HepG2 (cell line): ENCODE measurements at regions not wholly inside any gene's neighbourhood (a gene's known extent, or its start where the extent isn't known, plus 50 kb on each side); places are given as distances from the start of the nearest gene placed in this dataset.

ENCODE experiments used
- ATAC-seq: fragments of 200-7000 bp; cut with Tn5 transposase; 3 replicates; pipeline ENCODE4 v1.9.1; 2020; ENCODE audit warnings: mild to moderate bottlenecking, moderate library complexity
- BruUV-seq: library from RNA; stranded (reverse); fragments of 400-500 nt; replicated peaks from 2 replicates; lab custom pipeline; 2021; lab: Mats Ljungman, UMichigan
- CTCF ChIA-PET: fragments of 300-600 bp; formaldehyde crosslinking; extraction: SDS; loops from one replicate; lab custom pipeline; 2021; ENCODE audit warnings: low total read pairs, inconsistent platforms, low intra/inter-chr PET ratio; lab: Yijun Ruan, JAX
- POLR2A ChIA-PET: fragments of 350-600 bp; sonication (Branson Sonifier 250); formaldehyde crosslinking; loops from one replicate; lab custom pipeline; 2020; ENCODE audit warnings: antibody characterized with exemption, inconsistent platforms; lab: Yijun Ruan, JAX
- DNase-seq: peaks from one replicate; pipeline ENCODE4 v3.0.0-alpha.2; 2015; ENCODE audit warnings: low spot score
- FAIRE-seq: peaks from 3 replicates; lab custom pipeline; 2011; peaks lifted over from hg19 to GRCh38; lab: Jason Lieb, UNC
- H2AFZ ChIP-seq: one replicate; pipeline ENCODE4 v1.6.1; 2011; ENCODE audit warnings: low read length, inconsistent platforms
- H3K27ac ChIP-seq: fragments of 300-600 bp; 3 replicates; pipeline ENCODE4 v1.8.0; 2011; ENCODE audit warnings: mixed run types, mild to moderate bottlenecking, mixed read lengths, low read length, inconsistent platforms; ENCODE audit not compliant: insufficient read depth; ENCODE audit errors: extremely low read length
- H3K27me3 ChIP-seq, 2 experiments: fragments of 200-600 bp in 1 of 2; 2 replicates in 1 of 2; 3 replicates in 1 of 2; pipeline versions ENCODE4 v1.6.0 to v1.8.0; 2011; ENCODE audit warnings: low read length in 2 of 2, mild to moderate bottlenecking in 2 of 2, moderate library complexity in 2 of 2, inconsistent platforms in 1 of 2; ENCODE audit not compliant: insufficient read depth in 2 of 2, control insufficient read depth in 1 of 2
- H3K36me3 ChIP-seq, 2 experiments: fragments of 200-600 bp in 1 of 2; replicated peaks in 1 of 2; 2 replicates in 1 of 2; 3 replicates in 1 of 2; pipeline versions ENCODE4 v1.5.1 to v1.8.0; 2011; ENCODE audit warnings: low read length in 2 of 2, inconsistent platforms in 1 of 2; ENCODE audit not compliant: insufficient read depth in 2 of 2, control insufficient read depth in 1 of 2
- H3K4me1 ChIP-seq: 2 replicates; pipeline ENCODE4 v1.5.1; 2012; ENCODE audit warnings: low read length, inconsistent platforms; ENCODE audit not compliant: insufficient read depth
- H3K4me2 ChIP-seq: 2 replicates; pipeline ENCODE4 v1.6.0; 2011; ENCODE audit warnings: low read depth, low read length, inconsistent platforms
- H3K4me3 ChIP-seq, 3 experiments: fragments of 200-600 bp in 1 of 3; sonication (generic), shearing (Covaris generic) in 1 of 3; replicated peaks in 1 of 3; 2 replicates each; pipeline ENCODE4 v1.5.1; 2011 to 2016; ENCODE audit warnings: low read length in 3 of 3, inconsistent platforms in 2 of 3, low read depth in 2 of 3, mild to moderate bottlenecking in 2 of 3, control low read depth in 1 of 3, mixed read lengths in 1 of 3; ENCODE audit not compliant: insufficient read depth in 1 of 3
- H3K79me2 ChIP-seq: one replicate; pipeline ENCODE4 v1.6.1; 2011; ENCODE audit warnings: low read length, inconsistent platforms; ENCODE audit not compliant: insufficient read depth
- H3K9ac ChIP-seq: 2 replicates; pipeline ENCODE4 v1.6.0; 2011; ENCODE audit warnings: mild to moderate bottlenecking, low read depth, low read length, inconsistent platforms; ENCODE audit not compliant: insufficient read depth
- H3K9me3 ChIP-seq: 2 replicates; pipeline ENCODE4 v1.5.1; 2012; ENCODE audit warnings: mild to moderate bottlenecking, low read length
- H4K20me1 ChIP-seq: 2 replicates; pipeline ENCODE4 v1.6.0; 2011; ENCODE audit warnings: inconsistent platforms, mild to moderate bottlenecking, low read length, moderate library complexity; ENCODE audit not compliant: insufficient read depth
- ARHGAP35 ChIP-seq: sonication (generic); formaldehyde crosslinking; IDR thresholded peaks from 2 replicates; pipeline ENCODE4 v1.9.0; 2022; ENCODE audit warnings: mild to moderate bottlenecking, inconsistent platforms, moderate library complexity, missing genetic modification reagents, borderline replicate concordance
- ARID4A ChIP-seq: sonication (generic); formaldehyde crosslinking; IDR thresholded peaks from 2 replicates; pipeline ENCODE4 v1.5.0; 2020; ENCODE audit warnings: mild to moderate bottlenecking, missing genetic modification reagents, borderline replicate concordance
- POLR2AphosphoS2 ChIP-seq: IDR thresholded peaks from 2 replicates; pipeline ENCODE4 v1.6.1; 2011; ENCODE audit warnings: low read depth, low read length, improper control_type of control experiment
- ZNF512B ChIP-seq: sonication (generic); formaldehyde crosslinking; IDR thresholded peaks from 2 replicates; pipeline ENCODE4 v1.5.1; 2020; ENCODE audit warnings: missing genetic modification reagents, mild to moderate bottlenecking, borderline replicate concordance
- WGBS: methylation state at CpG from one replicate; pipeline ENCODE4 v1.1.6; 2017; ENCODE audit warnings: low lambda C conversion rate; 5-methylcytosine and 5-hydroxymethylcytosine counted together
- in situ Hi-C: cut with HindIII; loops from 2 replicates; pipeline ENCODE4 v1.10.0; 2017; ENCODE audit warnings: low pct_unique_long_range_greater_than_20kb; ENCODE audit not compliant: extremely low pct_ligation_motif_present
- intact Hi-C: fragments of 100-400 bp; cut with micrococcal nuclease; formaldehyde crosslinking; loops from one replicate; pipeline ENCODE4 v1.10.0; 2022; ENCODE audit not compliant: unreplicated experiment

- POLR2A ChIA-PET, result no interaction called here
- Histone ChIP-seq H3K36me3 (no peaks in the 10 kb centered on the region), H3K4me2 (no peak overlapping the region), H3K9me3 (peaks cover 27% of the 10 kb centered on the region; the same call in 1 of the 2 replicates), H3K79me2 (no peaks in the 10 kb centered on the region), H3K9ac (no peak overlapping the region), H3K4me1 (no peaks in the 10 kb centered on the region), H3K27ac (no peak overlapping the region), H4K20me1 (no peaks in the 10 kb centered on the region), H2AFZ (no peak overlapping the region), H3K4me3 (no peak overlapping the region), H3K27me3 (no peaks in the 10 kb centered on the region)
- WGBS, result 25% methylated on average over 20 of the region's 20 CpGs
- DNase-seq (no peak), FAIRE-seq (no peak), ATAC-seq (no peak)
- no TSS peak for BruUV-seq
- intact Hi-C loops, result no loop called here
- TF ChIP-seq ARID4A (CRISPR knock-in tag) (no peak), ZNF512B (CRISPR knock-in tag) (no peak), POLR2AphosphoS2 (no peak), ARHGAP35 (CRISPR knock-in tag) (no peak)
- in situ Hi-C loops, result no loop called here
- CTCF ChIA-PET, result no interaction called here
These were observed 417.7 kb downstream of the IRX1 start for GRCh38 chr5:4013106-4013898.
